ENCODE measurements at regions not wholly inside any gene's neighbourhood (a gene's known extent, or its start where the extent isn't known, plus 50 kb on each side); places are given as distances from the start of the nearest gene placed in this dataset.

- Mint-ChIP-seq H3K27me3 (no peaks in the 10 kb centered on the region), H3K4me1 (no peaks in the 10 kb centered on the region), H3K27ac (no peak overlapping the region), H3K36me3 (no peaks in the 10 kb centered on the region), H3K4me3 (no peak overlapping the region), H3K9me3 (no peaks in the 10 kb centered on the region)
Observed at GRCh38 chr1:90573736-90574135, 143.4 kb downstream of the BARHL2 start.

- no peaks in the 10 kb centered on the region for H3K27me3 Mint-ChIP-seq
- H3K36me3 Mint-ChIP-seq: no peaks in the 10 kb centered on the region
- H3K9me3 Mint-ChIP-seq: no peaks in the 10 kb centered on the region
- no peak overlapping the region for H3K4me3 Mint-ChIP-seq
- H3K27ac Mint-ChIP-seq: no peak overlapping the region
- H3K4me1 Mint-ChIP-seq: no peaks in the 10 kb centered on the region
Observed at GRCh38 chr1:90572446-90572845, 144.7 kb downstream of the BARHL2 start.

GRCh38 chr1:90568436-90568835 lies 148.7 kb downstream of the BARHL2 start:
- H3K4me3 Mint-ChIP-seq: no peak overlapping the region
- no peaks in the 10 kb centered on the region for H3K36me3 Mint-ChIP-seq
- no peaks in the 10 kb centered on the region for H3K27me3 Mint-ChIP-seq
- H3K9me3 Mint-ChIP-seq: no peaks in the 10 kb centered on the region
- H3K27ac Mint-ChIP-seq: no peak overlapping the region
- H3K4me1 Mint-ChIP-seq: no peaks in the 10 kb centered on the region

- Mint-ChIP-seq H3K27ac (no peak overlapping the region), H3K4me3 (no peak overlapping the region), H3K4me1 (peaks cover 0 to 2% (median 0%) of the 10 kb centered on the region in 3 donors), H3K9me3 (no peaks in the 10 kb centered on the region), H3K27me3 (no peaks in the 10 kb centered on the region), H3K36me3 (no peaks in the 10 kb centered on the region)
Observed at GRCh38 chr1:90564164-90564563, 152.9 kb downstream of the BARHL2 start.

DNA sequence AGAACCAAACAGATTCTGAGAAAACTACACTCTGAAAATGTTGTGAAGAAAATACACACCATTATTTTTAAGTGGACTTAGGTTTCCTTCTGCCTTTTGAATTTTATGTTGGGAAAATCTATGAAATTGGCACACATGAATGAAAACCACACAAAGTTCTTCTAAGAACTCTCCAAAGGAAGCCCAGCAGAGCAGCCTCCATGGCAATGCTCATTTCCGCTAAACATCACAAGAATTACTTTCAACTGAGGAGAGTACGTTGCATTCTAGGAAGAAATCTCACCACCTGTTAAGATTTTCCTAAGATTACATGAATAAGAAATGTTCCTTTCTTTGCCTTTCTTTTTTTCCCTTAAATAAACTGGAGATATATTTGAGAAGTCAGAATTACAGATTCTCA lies 154.2 kb downstream of the BARHL2 start:
- H3K4me1 Mint-ChIP-seq: peaks cover 0 to 2% (median 0%) of the 10 kb centered on the region in 3 donors
- no peaks in the 10 kb centered on the region for H3K36me3 Mint-ChIP-seq
- no peak overlapping the region for H3K4me3 Mint-ChIP-seq
- H3K9me3 Mint-ChIP-seq: no peaks in the 10 kb centered on the region
- H3K27me3 Mint-ChIP-seq: no peaks in the 10 kb centered on the region
- H3K27ac Mint-ChIP-seq: no peak overlapping the region

- Mint-ChIP-seq H3K4me1 (peaks cover 0 to 2% (median 0%) of the 10 kb centered on the region in 3 donors), H3K4me3 (no peak overlapping the region), H3K36me3 (no peaks in the 10 kb centered on the region), H3K27ac (no peak overlapping the region), H3K9me3 (no peaks in the 10 kb centered on the region), H3K27me3 (no peaks in the 10 kb centered on the region)
Observed at GRCh38 chr1:90561911-90562310, 155.2 kb downstream of the BARHL2 start.

DNA sequence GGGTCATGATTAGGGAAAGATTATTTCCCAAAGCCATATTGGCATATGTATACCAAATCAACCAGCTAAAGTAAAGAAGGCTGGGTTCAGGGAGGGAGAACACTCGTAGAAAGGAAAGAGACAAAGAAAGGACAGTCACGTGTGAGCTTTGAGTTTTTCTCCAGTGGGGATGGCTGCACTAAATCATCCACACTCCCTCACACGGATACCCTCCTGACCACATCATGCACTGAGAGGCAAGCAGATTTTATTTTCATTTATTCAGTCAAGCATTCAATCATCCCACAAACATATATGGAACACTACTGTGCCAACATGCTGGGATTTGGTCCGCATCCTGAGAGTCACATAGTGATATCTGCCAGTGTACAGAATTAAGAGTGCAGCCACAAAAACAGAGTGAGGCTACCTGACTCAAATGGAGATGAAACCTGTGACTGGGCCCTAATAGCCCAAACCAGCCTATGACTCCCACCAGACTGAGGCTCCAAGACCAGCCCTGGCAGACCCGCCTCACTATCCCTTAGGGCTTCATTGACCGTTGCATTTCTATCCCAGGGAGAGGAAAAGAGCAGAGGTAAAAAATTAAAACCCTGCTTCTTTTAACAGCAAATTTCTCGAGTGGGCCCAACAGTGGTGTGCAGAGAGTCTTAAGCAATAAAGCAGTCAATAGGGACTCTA lies 155.9 kb downstream of the BARHL2 start:
- no peak overlapping the region for H3K27ac Mint-ChIP-seq

DNA sequence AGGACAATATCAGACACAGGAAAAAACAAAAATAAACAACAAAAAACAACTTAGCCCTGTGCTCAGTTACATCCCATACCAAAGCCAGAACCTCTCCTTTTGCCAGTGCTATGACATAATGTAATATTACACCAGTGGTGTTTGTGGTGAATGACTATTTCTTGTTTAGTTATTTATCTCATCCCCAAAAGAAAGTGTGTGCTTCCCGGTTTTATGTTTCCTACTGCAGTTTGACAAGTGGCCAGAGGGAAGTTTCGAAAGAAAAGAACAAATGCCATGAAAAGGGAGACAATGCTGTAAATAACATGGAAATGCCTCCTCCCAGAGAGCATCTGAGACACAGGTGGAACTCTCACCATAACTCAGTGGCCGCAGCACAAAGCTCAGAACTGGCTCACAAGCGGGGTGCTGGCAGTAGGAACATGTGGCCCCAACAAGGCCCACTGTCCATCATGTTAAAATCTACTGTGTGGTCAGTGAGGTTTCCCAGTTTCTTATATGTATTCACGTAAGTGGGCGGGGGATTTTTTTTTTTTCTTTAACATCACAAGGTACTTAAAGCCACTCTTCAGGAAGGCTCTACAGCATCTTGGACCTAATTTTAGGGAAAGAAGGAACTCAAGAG lies 158.2 kb downstream of the BARHL2 start:
- H3K9me3 Mint-ChIP-seq: peaks cover 0 to 2% (median 0%) of the 10 kb centered on the region in 3 donors
- no peak overlapping the region for H3K4me3 Mint-ChIP-seq
- H3K4me1 Mint-ChIP-seq: peaks cover 0 to 2% (median 0%) of the 10 kb centered on the region in 3 donors
- no peak overlapping the region for H3K27ac Mint-ChIP-seq
- H3K36me3 Mint-ChIP-seq: no peaks in the 10 kb centered on the region
- peaks cover 1% of the 10 kb centered on the region for H3K27me3 Mint-ChIP-seq

More for the DNA sequence above, 155.9 kb downstream of the BARHL2 start:
- H3K9me3 Mint-ChIP-seq: peaks cover 0 to 2% (median 0%) of the 10 kb centered on the region in 3 donors
- H3K36me3 Mint-ChIP-seq: no peaks in the 10 kb centered on the region
- H3K4me3 Mint-ChIP-seq: no peak overlapping the region
- H3K27me3 Mint-ChIP-seq: peaks cover 1% of the 10 kb centered on the region
- H3K4me1 Mint-ChIP-seq: peaks cover 0 to 2% (median 0%) of the 10 kb centered on the region in 3 donors

DNA sequence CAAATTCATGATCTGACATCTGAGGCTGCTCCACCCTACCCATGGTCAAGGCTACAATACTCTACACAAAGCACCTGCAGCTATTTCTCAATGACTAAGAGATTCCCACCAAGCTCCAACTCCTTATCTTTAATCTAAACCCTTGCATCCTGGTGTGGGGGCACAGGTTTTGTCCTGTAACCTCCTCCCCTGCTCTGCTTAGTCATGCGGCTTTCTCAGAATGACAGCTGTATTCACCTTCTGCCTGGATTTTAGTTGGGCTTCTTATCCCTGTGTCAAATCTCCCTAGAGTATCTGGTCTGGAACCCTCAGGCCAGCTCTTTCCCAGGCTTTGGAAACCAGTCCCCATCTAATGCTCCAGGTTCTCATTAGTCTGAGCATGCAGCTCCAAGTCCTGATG lies 159.0 kb downstream of the BARHL2 start:
- Mint-ChIP-seq H3K4me3 (no peak overlapping the region), H3K36me3 (no peaks in the 10 kb centered on the region), H3K27ac (no peak overlapping the region), H3K4me1 (peaks cover 0 to 2% (median 0%) of the 10 kb centered on the region in 3 donors), H3K27me3 (peaks cover 1% of the 10 kb centered on the region), H3K9me3 (peaks cover 0 to 2% (median 0%) of the 10 kb centered on the region in 3 donors)

GRCh38 chr1:90557706-90558105 lies 159.4 kb downstream of the BARHL2 start:
- Mint-ChIP-seq H3K4me3 (no peak overlapping the region), H3K27ac (no peak overlapping the region), H3K27me3 (peaks cover 1% of the 10 kb centered on the region), H3K4me1 (peaks cover 0 to 2% (median 0%) of the 10 kb centered on the region in 3 donors), H3K36me3 (no peaks in the 10 kb centered on the region), H3K9me3 (peaks cover 0 to 2% (median 0%) of the 10 kb centered on the region in 3 donors)

GRCh38 chr1:90550626-90551406 lies 166.3 kb downstream of the BARHL2 start:
- no peaks in the 10 kb centered on the region for H3K4me1 Mint-ChIP-seq

GRCh38 chr1:90544356-90544755 lies 172.7 kb downstream of the BARHL2 start:
- Mint-ChIP-seq H3K9me3 (no peaks in the 10 kb centered on the region), H3K27me3 (no peaks in the 10 kb centered on the region), H3K27ac (no peak overlapping the region), H3K36me3 (no peaks in the 10 kb centered on the region), H3K4me1 (no peaks in the 10 kb centered on the region), H3K4me3 (no peak overlapping the region)

More at GRCh38 chr1:90550626-90551406, 166.3 kb downstream of the BARHL2 start:
- Mint-ChIP-seq H3K4me3 (no peak overlapping the region), H3K27ac (peak overlapping the region in 1 of 3 donors; percentile 37), H3K36me3 (no peaks in the 10 kb centered on the region), H3K27me3 (peaks cover 2% of the 10 kb centered on the region), H3K9me3 (no peaks in the 10 kb centered on the region)

DNA sequence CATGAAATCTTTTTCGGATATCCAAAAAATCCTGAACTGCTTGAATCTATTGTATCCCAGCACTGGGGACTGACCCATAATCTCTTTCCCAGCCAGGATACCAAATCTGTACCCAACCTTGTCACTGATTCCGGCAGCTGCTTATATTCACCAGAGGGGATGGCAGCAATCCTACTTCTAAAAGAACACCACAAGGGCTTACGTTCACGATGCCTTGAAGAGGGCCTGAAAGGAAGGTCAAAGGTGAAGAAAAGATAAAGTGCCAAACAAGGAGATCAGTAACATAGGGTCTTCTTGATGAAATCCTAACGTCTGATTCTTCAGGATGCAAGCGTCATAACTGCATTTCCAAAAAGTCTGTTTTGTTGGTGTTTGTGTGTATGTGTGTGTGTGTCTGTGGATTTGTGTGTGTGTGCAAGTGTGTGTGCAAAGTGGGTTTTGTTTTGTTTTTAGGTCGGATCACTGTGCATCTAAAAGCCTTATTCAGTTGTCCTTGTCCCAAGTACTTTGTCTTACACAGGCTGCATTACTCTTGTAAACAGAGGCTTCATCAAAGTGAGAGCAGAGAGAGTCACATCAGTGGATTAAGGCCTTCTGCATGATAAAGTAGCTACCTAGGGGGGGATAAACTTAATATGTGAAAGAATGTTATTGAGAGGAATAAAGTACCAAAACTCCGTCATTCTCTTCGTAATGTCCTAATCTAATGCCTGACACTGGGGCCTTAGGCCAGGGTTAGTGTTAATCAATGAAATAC lies 179.3 kb downstream of the BARHL2 start:
- H3K36me3 Mint-ChIP-seq: no peaks in the 10 kb centered on the region
- no peaks in the 10 kb centered on the region for H3K27me3 Mint-ChIP-seq

GRCh38 chr1:90534663-90535295 lies 182.3 kb downstream of the BARHL2 start:
- H3K9me3 Mint-ChIP-seq: no peaks in the 10 kb centered on the region
- no peak overlapping the region for H3K4me3 Mint-ChIP-seq
- H3K36me3 Mint-ChIP-seq: no peaks in the 10 kb centered on the region
- no peaks in the 10 kb centered on the region for H3K4me1 Mint-ChIP-seq
- H3K27ac Mint-ChIP-seq: no peak overlapping the region
- no peaks in the 10 kb centered on the region for H3K27me3 Mint-ChIP-seq

More for the DNA sequence above, 179.3 kb downstream of the BARHL2 start:
- Mint-ChIP-seq H3K27ac (no peak overlapping the region), H3K4me1 (no peaks in the 10 kb centered on the region), H3K4me3 (no peak overlapping the region), H3K9me3 (no peaks in the 10 kb centered on the region)
